ENCODE measurements at regions not wholly inside any gene's neighbourhood (a gene's known extent, or its start where the extent isn't known, plus 50 kb on each side); places are given as distances from the start of the nearest gene placed in this dataset.

GRCh38 chr7:131974671-131975070 is 418.2 kb upstream of the PODXL start:
- no peak overlapping the region for H3K4me3 ChIP-seq (ENCODE audit: low read depth, low read length)
- TF ChIP-seq CTCF (IDR thresholded peaks at IDR 0.05; ENCODE audit: low read depth, low read length), result no peak

DNA sequence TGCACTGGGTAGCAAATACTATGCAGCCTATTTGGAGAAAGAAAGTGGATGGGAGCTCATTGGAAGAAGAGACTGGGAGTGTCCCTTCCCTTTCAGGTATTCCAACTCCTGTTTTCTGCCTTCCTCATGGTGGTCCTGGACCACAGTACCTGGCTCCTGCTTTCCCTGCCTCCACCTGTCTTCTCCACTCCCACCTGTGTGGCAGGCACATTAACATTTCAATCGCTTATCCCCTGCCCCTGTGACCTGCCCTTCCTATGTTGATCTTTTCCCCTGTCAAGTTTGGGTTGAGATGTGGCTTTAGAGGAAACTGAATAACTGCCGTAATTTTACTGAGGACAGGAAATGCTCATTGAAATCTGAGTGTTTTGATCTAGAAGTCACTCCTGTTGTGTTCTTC is 415.8 kb upstream of the PODXL start:
- no peak for TF ChIP-seq CTCF (IDR thresholded peaks at IDR 0.05; ENCODE audit: low read depth, low read length)
- no peak overlapping the region for H3K4me3 ChIP-seq (ENCODE audit: low read depth, low read length)

- H3K4me3 ChIP-seq (ENCODE audit: low read depth, low read length), result no peak overlapping the region
- TF ChIP-seq CTCF (IDR thresholded peaks at IDR 0.05; ENCODE audit: low read depth, low read length), result no peak
Observed at GRCh38 chr7:131970602-131971001, 414.2 kb upstream of the PODXL start.

DNA sequence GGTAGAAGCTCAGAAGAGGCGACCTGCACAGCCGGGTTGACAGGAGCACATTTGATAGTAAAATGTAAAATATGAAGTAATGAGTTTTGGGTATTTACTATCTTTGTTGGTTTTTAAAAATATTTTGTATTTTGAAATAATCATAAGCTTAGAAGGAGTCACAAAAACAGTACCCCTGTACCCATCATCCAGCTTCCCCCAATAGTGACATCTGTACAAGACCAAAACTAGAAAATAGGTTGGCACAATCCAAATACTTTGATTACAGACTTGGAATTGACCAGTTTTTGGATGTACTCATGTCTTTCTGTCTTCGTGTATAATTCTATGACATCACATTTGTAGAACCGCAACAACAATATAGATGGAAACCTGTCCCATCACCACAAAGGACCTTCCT is 413.1 kb upstream of the PODXL start:
- H3K4me3 ChIP-seq (ENCODE audit: low read depth, low read length), result no peak overlapping the region
- no peak for TF ChIP-seq CTCF (IDR thresholded peaks at IDR 0.05; ENCODE audit: low read depth, low read length)

DNA sequence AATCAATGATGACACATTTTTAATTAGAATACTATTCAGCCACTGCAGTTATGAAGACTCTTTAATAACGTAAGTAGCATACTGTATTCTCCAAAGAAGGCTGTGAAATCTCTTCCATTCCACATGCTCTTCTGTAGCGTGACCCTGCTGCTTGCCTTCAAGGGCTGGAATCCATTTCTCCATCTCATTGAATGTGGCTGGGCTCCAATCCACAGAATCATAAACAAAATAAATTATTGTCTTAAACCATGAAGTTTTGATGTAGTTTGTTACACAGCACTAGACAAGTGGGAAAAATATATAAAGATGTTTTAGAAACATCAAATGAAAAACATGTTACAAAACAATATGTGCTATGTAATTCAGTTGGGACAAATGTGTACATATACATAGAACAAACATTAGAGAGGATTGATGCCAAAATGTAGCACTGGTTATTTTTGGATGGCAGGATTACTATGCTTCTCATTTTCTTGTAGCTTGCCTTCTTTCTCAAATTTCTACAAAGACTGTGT is 410.8 kb upstream of the PODXL start:
- TF ChIP-seq CTCF (IDR thresholded peaks at IDR 0.05; ENCODE audit: low read depth, low read length), result no peak
- no peak overlapping the region for H3K4me3 ChIP-seq (ENCODE audit: low read depth, low read length)

DNA sequence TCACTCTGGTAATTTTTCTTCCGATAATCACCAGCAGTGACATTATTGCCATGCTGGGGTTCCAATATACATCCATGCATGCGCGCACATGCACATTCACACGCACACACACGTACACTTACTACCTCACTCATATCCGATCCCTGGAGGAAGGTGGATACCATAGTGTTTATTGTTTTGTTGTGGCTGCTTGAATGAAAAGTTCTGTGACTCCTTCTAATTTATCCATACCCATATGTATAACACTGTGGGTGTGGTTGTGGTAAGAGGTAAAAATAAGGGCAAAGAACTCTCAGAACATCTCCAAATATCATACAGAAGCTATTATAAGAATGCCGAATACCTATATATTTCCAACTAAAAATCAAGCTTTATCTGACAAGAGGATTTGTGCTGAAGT is 407.8 kb upstream of the PODXL start:
- no peak for TF ChIP-seq CTCF (IDR thresholded peaks at IDR 0.05; ENCODE audit: low read depth, low read length)
- no peak overlapping the region for H3K4me3 ChIP-seq (ENCODE audit: low read depth, low read length)

GRCh38 chr7:131961054-131961680 is 404.7 kb upstream of the PODXL start:
- TF ChIP-seq CTCF (IDR thresholded peaks at IDR 0.05; ENCODE audit: low read depth, low read length), result no peak
- no peak overlapping the region for H3K4me3 ChIP-seq (ENCODE audit: low read depth, low read length)
